ENCODE measurements at regions not wholly inside any gene's neighbourhood (a gene's known extent, or its start where the extent isn't known, plus 50 kb on each side); places are given as distances from the start of the nearest gene placed in this dataset.

- TF ChIP-seq CTCF (IDR thresholded peaks at IDR 0.05) (no peak), POLR2AphosphoS5 (IDR thresholded peaks at IDR 0.05) (no peak)
Measured at GRCh38 chr17:71104225-71104624, 934.9 kb downstream of the KCNJ2 start.
